GM12892 (cell line): ENCODE measurements at regions not wholly inside any gene's neighbourhood (a gene's known extent, or its start where the extent isn't known, plus 50 kb on each side); places are given as distances from the start of the nearest gene placed in this dataset.

ENCODE experiments used
- POLR2A ChIP-seq: IDR thresholded peaks from 2 replicates; pipeline ENCODE4 v1.6.1; 2011; ENCODE audit warnings: low read depth, low read length, control low read depth
- POLR2AphosphoS5 ChIP-seq: IDR thresholded peaks from 2 replicates; pipeline ENCODE4 v1.6.1; 2011; ENCODE audit warnings: low read depth, low read length, control low read depth
- TAF1 ChIP-seq: IDR thresholded peaks from 2 replicates; pipeline ENCODE4 v1.6.1; 2011; ENCODE audit warnings: low read depth, mild to moderate bottlenecking, control low read depth, low read length, borderline replicate concordance

- TF ChIP-seq POLR2A (no peak), POLR2AphosphoS5 (no peak), TAF1 (no peak)
Observed at GRCh38 chr12:45596366-45596765, 133.1 kb upstream of the ARID2 start.
